HL-60 (cell line): ENCODE measurements at regions not wholly inside any gene's neighbourhood (a gene's known extent, or its start where the extent isn't known, plus 50 kb on each side); places are given as distances from the start of the nearest gene placed in this dataset.
"Not testable (repeated sequence)": the region's sequence is repeated elsewhere in the genome, so short reads cannot be mapped to it uniquely, and the experiment has no call there.

Source experiments
- TF ChIP-seq, protein P1 (sequence below): IDR thresholded peaks from one replicate; pipeline ENCODE4 v1.5.1; 2011; ENCODE audit warnings: low read length, control low read depth, inconsistent platforms; ENCODE audit not compliant: insufficient read depth
- TF ChIP-seq, protein P2 (sequence below): IDR thresholded peaks from 2 replicates; pipeline ENCODE4 v1.6.1; 2012; ENCODE audit warnings: low read depth; ENCODE audit not compliant: insufficient replicate concordance

DNA sequence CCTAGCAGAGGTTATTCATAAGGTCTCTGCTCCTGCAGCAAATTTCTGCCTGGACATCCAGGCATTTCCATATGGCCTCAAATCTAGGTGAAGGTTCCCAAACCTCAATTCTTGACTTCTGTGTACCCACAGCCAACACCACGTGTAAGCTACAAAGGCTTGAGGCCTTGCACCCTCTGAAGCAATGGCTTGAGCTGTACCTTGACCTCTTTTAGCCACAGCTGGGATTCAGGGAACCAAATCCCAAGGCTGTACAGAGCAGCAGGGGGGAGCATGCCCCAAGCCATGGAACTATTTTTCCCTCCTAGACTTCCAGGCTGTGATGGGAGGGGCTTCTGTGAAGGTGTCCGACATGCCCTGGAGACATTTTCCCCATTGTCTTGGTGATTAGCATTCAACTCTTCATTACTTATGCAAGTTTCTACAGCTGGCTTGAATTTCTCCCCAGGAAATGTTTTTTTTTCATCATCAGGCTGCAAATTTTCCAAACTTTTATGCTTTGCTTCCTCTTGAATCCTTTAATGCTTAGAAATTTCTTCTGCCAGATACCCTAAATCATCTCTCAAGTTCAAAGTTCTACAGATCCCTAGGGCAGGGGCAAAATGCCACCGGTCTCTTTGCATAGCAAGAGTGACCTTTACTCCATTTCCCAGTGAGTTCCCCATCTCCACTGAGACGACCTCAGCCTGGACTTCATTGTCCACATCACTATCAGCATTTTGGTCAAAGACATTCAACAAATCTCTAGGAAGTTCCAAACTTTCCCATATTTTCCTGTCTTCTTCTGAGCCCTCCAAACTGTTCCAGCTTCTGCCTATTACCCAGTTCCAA lies 1148.9 kb downstream of the SORCS1 start:
- TF ChIP-seq, protein P1, sequence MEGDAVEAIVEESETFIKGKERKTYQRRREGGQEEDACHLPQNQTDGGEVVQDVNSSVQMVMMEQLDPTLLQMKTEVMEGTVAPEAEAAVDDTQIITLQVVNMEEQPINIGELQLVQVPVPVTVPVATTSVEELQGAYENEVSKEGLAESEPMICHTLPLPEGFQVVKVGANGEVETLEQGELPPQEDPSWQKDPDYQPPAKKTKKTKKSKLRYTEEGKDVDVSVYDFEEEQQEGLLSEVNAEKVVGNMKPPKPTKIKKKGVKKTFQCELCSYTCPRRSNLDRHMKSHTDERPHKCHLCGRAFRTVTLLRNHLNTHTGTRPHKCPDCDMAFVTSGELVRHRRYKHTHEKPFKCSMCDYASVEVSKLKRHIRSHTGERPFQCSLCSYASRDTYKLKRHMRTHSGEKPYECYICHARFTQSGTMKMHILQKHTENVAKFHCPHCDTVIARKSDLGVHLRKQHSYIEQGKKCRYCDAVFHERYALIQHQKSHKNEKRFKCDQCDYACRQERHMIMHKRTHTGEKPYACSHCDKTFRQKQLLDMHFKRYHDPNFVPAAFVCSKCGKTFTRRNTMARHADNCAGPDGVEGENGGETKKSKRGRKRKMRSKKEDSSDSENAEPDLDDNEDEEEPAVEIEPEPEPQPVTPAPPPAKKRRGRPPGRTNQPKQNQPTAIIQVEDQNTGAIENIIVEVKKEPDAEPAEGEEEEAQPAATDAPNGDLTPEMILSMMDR = not testable (repeated sequence)
- TF ChIP-seq, protein P2, sequence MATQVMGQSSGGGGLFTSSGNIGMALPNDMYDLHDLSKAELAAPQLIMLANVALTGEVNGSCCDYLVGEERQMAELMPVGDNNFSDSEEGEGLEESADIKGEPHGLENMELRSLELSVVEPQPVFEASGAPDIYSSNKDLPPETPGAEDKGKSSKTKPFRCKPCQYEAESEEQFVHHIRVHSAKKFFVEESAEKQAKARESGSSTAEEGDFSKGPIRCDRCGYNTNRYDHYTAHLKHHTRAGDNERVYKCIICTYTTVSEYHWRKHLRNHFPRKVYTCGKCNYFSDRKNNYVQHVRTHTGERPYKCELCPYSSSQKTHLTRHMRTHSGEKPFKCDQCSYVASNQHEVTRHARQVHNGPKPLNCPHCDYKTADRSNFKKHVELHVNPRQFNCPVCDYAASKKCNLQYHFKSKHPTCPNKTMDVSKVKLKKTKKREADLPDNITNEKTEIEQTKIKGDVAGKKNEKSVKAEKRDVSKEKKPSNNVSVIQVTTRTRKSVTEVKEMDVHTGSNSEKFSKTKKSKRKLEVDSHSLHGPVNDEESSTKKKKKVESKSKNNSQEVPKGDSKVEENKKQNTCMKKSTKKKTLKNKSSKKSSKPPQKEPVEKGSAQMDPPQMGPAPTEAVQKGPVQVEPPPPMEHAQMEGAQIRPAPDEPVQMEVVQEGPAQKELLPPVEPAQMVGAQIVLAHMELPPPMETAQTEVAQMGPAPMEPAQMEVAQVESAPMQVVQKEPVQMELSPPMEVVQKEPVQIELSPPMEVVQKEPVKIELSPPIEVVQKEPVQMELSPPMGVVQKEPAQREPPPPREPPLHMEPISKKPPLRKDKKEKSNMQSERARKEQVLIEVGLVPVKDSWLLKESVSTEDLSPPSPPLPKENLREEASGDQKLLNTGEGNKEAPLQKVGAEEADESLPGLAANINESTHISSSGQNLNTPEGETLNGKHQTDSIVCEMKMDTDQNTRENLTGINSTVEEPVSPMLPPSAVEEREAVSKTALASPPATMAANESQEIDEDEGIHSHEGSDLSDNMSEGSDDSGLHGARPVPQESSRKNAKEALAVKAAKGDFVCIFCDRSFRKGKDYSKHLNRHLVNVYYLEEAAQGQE = not testable (repeated sequence)
